ENCODE measurements at regions not wholly inside any gene's neighbourhood (a gene's known extent, or its start where the extent isn't known, plus 50 kb on each side); places are given as distances from the start of the nearest gene placed in this dataset.

DNA sequence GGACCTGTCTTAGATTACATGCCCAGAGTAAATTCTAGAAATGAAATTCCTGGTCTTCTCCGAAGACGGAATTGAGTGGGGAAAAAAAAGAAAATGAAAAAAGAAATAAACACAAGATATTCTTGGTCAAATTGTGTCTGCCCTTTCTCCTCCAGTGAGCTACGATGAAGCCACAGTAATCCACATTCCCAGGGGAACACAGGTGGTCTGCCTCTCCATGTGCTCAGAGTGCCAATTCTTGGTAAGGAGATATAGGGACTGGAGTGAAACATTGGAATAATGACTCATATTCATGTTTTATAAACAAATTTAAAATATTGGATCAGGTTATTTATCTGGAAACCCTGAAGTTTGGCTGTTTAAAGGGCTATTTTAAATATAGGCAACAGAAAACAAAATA lies 54.2 kb upstream of the MGST2 start:
- no peaks in the 10 kb centered on the region for H3K9me2 ChIP-seq (replicated peaks; ENCODE audit: insufficient read depth, low read length)

DNA sequence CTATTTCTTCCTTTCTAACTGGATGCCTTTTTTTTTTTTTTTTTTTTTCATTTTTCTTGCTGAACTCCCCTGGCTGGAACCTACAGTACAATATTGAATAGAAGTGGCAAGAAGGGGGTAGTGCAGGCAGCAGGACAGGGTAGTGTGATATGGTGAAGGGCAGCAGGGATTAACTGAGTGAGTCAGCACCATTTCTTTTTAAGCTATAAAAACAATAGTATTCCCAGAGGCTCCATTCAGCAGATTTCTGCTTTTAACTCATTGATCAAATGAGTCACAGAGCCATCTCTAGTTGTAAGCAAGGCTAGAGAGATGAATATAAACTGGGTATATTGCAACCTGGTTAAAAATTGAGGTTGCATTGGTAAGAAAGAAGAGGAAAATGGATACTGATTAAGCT lies 53.6 kb upstream of the SETD7 start:
- no peak overlapping the region for H3K4me2 ChIP-seq (ENCODE audit: low read depth, low read length)
- no peaks in the 10 kb centered on the region for H3F3A ChIP-seq (ENCODE audit: insufficient read depth, low read length)
- H4K20me1 ChIP-seq (ENCODE audit: insufficient read depth, low read length): no peaks in the 10 kb centered on the region
- no peaks in the 10 kb centered on the region for H3K9me3 ChIP-seq (replicated peaks; ENCODE audit: insufficient read depth, low read length)
- no peak overlapping the region for H2AFZ ChIP-seq (ENCODE audit: low read length)
- H3K4me1 ChIP-seq (ENCODE audit: low read length): 0 out of 2 replicates have a peak, but pooled peaks cover 3% of the 10 kb centered on the region
- H3K27me3 ChIP-seq (replicated peaks; ENCODE audit: insufficient read depth, low read length): no peaks in the 10 kb centered on the region
- no peak overlapping the region for H3K4me3 ChIP-seq (ENCODE audit: low read length)
- no peaks in the 10 kb centered on the region for H3K79me2 ChIP-seq (ENCODE audit: low read length)
- no peak for TF ChIP-seq EZH2phosphoT487 (IDR thresholded peaks at IDR 0.05; ENCODE audit: low read length)
- TF ChIP-seq EZH2 (optimal IDR thresholded peaks at IDR 0.05; ENCODE audit: low read depth, low read length): no peak
- TF ChIP-seq, protein P1, sequence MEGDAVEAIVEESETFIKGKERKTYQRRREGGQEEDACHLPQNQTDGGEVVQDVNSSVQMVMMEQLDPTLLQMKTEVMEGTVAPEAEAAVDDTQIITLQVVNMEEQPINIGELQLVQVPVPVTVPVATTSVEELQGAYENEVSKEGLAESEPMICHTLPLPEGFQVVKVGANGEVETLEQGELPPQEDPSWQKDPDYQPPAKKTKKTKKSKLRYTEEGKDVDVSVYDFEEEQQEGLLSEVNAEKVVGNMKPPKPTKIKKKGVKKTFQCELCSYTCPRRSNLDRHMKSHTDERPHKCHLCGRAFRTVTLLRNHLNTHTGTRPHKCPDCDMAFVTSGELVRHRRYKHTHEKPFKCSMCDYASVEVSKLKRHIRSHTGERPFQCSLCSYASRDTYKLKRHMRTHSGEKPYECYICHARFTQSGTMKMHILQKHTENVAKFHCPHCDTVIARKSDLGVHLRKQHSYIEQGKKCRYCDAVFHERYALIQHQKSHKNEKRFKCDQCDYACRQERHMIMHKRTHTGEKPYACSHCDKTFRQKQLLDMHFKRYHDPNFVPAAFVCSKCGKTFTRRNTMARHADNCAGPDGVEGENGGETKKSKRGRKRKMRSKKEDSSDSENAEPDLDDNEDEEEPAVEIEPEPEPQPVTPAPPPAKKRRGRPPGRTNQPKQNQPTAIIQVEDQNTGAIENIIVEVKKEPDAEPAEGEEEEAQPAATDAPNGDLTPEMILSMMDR (IDR thresholded peaks at IDR 0.05; ENCODE audit: low read length): no peak
- no peaks in the 10 kb centered on the region for H3K36me3 ChIP-seq (replicated peaks; ENCODE audit: insufficient read depth, low read length)
- no peaks in the 10 kb centered on the region for H3K9me2 ChIP-seq (replicated peaks; ENCODE audit: insufficient read depth, low read length)
- no peak overlapping the region for H3K27ac ChIP-seq (ENCODE audit: low read length)
- H3K9ac ChIP-seq (ENCODE audit: low read length): no peak overlapping the region
- no peak for DNase-seq

More for the DNA sequence above, 54.2 kb upstream of the MGST2 start:
- Histone ChIP-seq H3K9me3 (replicated peaks; ENCODE audit: insufficient read depth, low read length) (no peaks in the 10 kb centered on the region), H3K4me2 (ENCODE audit: low read depth, low read length) (no peak overlapping the region), H3K4me3 (ENCODE audit: low read length) (no peak overlapping the region), H3K79me2 (ENCODE audit: low read length) (no peaks in the 10 kb centered on the region), H3F3A (ENCODE audit: insufficient read depth, low read length) (no peaks in the 10 kb centered on the region), H3K36me3 (replicated peaks; ENCODE audit: insufficient read depth, low read length) (no peaks in the 10 kb centered on the region), H2AFZ (ENCODE audit: low read length) (no peak overlapping the region), H3K4me1 (ENCODE audit: low read length) (0 out of 2 replicates have a peak, but pooled peaks cover 3% of the 10 kb centered on the region), H4K20me1 (ENCODE audit: insufficient read depth, low read length) (no peaks in the 10 kb centered on the region), H3K9ac (ENCODE audit: low read length) (no peak overlapping the region), H3K27me3 (replicated peaks; ENCODE audit: insufficient read depth, low read length) (no peaks in the 10 kb centered on the region), H3K27ac (ENCODE audit: low read length) (no peak overlapping the region)
- no peak for TF ChIP-seq EZH2 (optimal IDR thresholded peaks at IDR 0.05; ENCODE audit: low read depth, low read length)
- no peak for TF ChIP-seq EZH2phosphoT487 (IDR thresholded peaks at IDR 0.05; ENCODE audit: low read length)
- TF ChIP-seq, protein P1 (IDR thresholded peaks at IDR 0.05; ENCODE audit: low read length): no peak
- no peak for DNase-seq

DNA sequence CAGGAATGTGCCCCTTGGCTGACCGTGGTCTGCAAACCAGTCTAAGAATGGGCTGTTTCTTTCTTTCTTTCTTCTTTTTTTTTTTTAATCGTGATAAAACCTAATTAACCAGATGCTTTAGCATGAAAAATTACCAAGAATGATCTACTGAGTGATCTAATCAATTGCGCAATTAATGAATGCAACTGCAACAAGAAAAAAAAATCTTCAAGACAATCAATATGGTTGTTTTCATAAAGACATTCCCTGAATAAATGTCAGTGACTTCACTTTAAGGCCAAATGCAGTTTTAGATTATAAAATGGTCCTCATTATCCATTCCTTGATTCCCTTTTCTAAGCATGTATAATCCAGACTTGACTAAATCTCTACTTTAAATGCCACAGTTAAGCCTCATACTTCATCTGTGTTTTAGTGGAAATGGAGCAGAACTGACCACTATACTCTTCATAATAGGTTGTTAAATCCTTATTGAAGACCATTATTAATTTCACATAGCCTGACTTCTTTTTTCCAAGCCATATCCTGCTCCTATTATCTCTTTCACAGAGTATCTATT lies 51.6 kb upstream of the SETD7 start:
- H3K27ac ChIP-seq (ENCODE audit: low read length): no peak overlapping the region
- H3K9ac ChIP-seq (ENCODE audit: low read length): no peak overlapping the region
- no peak for DNase-seq
- no peak overlapping the region for H3K4me3 ChIP-seq (ENCODE audit: low read length)
- peaks cover 18% of the 10 kb centered on the region for H3K4me1 ChIP-seq (ENCODE audit: low read length)
- TF ChIP-seq EZH2 (optimal IDR thresholded peaks at IDR 0.05; ENCODE audit: low read depth, low read length) (no peak), EZH2phosphoT487 (IDR thresholded peaks at IDR 0.05; ENCODE audit: low read length) (no peak)
- TF ChIP-seq, protein P1 (IDR thresholded peaks at IDR 0.05; ENCODE audit: low read length): no peak
- no peaks in the 10 kb centered on the region for H3K9me2 ChIP-seq (replicated peaks; ENCODE audit: insufficient read depth, low read length)
- no peak overlapping the region for H2AFZ ChIP-seq (ENCODE audit: low read length)
- H4K20me1 ChIP-seq (ENCODE audit: insufficient read depth, low read length): no peaks in the 10 kb centered on the region
- no peaks in the 10 kb centered on the region for H3K36me3 ChIP-seq (replicated peaks; ENCODE audit: insufficient read depth, low read length)
- H3F3A ChIP-seq (ENCODE audit: insufficient read depth, low read length): peaks cover 6% of the 10 kb centered on the region; the same call in 1 of the 2 replicates
- no peak overlapping the region for H3K4me2 ChIP-seq (ENCODE audit: low read depth, low read length)
- H3K79me2 ChIP-seq (ENCODE audit: low read length): no peaks in the 10 kb centered on the region
- H3K9me3 ChIP-seq (replicated peaks; ENCODE audit: insufficient read depth, low read length): no peaks in the 10 kb centered on the region
- no peaks in the 10 kb centered on the region for H3K27me3 ChIP-seq (replicated peaks; ENCODE audit: insufficient read depth, low read length)
